ENCODE measurements at regions not wholly inside any gene's neighbourhood (a gene's known extent, or its start where the extent isn't known, plus 50 kb on each side); places are given as distances from the start of the nearest gene placed in this dataset.

GRCh38 chr11:119525180-119525866, 102.4 kb upstream of the THY1 start:
- no peak for TF ChIP-seq MAX (IDR thresholded peaks at IDR 0.05; ENCODE audit: low read depth)
- TF ChIP-seq, protein P1, sequence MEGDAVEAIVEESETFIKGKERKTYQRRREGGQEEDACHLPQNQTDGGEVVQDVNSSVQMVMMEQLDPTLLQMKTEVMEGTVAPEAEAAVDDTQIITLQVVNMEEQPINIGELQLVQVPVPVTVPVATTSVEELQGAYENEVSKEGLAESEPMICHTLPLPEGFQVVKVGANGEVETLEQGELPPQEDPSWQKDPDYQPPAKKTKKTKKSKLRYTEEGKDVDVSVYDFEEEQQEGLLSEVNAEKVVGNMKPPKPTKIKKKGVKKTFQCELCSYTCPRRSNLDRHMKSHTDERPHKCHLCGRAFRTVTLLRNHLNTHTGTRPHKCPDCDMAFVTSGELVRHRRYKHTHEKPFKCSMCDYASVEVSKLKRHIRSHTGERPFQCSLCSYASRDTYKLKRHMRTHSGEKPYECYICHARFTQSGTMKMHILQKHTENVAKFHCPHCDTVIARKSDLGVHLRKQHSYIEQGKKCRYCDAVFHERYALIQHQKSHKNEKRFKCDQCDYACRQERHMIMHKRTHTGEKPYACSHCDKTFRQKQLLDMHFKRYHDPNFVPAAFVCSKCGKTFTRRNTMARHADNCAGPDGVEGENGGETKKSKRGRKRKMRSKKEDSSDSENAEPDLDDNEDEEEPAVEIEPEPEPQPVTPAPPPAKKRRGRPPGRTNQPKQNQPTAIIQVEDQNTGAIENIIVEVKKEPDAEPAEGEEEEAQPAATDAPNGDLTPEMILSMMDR (IDR thresholded peaks at IDR 0.05) = no peak
- no peak for TF ChIP-seq NFIC (IDR thresholded peaks at IDR 0.05; ENCODE audit: borderline replicate concordance)
- TF ChIP-seq, protein P2, sequence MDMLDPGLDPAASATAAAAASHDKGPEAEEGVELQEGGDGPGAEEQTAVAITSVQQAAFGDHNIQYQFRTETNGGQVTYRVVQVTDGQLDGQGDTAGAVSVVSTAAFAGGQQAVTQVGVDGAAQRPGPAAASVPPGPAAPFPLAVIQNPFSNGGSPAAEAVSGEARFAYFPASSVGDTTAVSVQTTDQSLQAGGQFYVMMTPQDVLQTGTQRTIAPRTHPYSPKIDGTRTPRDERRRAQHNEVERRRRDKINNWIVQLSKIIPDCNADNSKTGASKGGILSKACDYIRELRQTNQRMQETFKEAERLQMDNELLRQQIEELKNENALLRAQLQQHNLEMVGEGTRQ (IDR thresholded peaks at IDR 0.05; ENCODE audit: borderline replicate concordance, low read depth, low read length) = no peak
- TF ChIP-seq TAF1 (IDR thresholded peaks at IDR 0.05; ENCODE audit: borderline replicate concordance, low read depth, low read length) = no peak
- TF ChIP-seq SIN3A (IDR thresholded peaks at IDR 0.05; ENCODE audit: borderline replicate concordance, low read depth, low read length) = no peak
- TF ChIP-seq GATA2 (CRISPR knock-in tag; IDR thresholded peaks at IDR 0.05) = no peak
- no peak for TF ChIP-seq USF1 (IDR thresholded peaks at IDR 0.05; ENCODE audit: borderline replicate concordance, low read depth)
- no peak for TF ChIP-seq GABPA (IDR thresholded peaks at IDR 0.05; ENCODE audit: low read depth)
- no peak for TF ChIP-seq RAD21 (IDR thresholded peaks at IDR 0.05; ENCODE audit: low read length)

Data from SK-N-SH (cell line).